ENCODE measurements at regions not wholly inside any gene's neighbourhood (a gene's known extent, or its start where the extent isn't known, plus 50 kb on each side); places are given as distances from the start of the nearest gene placed in this dataset.

DNA sequence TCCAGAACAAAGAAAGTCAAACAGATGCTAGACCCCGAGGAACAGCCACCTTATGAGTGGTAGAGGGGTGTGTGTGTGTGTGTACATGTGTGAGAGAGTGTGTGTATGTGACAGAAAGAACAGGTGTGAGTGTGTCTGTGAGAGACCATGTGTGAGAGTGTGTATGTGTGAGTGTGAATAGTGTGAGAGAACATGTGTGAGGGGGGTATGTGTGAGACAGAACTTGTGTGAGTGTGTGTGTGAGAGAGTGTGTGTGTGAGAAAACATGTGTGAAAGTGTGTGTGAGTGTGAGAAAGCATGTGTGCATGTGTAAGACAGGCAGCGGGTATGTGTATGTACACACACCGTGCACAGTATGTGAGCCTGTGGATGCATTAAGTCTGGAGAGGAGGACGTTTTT is 214.3 kb downstream of the SP3 start:
- ATAC-seq = no peak
- no peak for DNase-seq (ENCODE audit: low spot score)
- Mint-ChIP-seq H3K27me3 (ENCODE audit: low read depth) (no peaks in the 10 kb centered on the region), H3K27ac (peak overlapping the region; percentile 14), H3K9me3 (no peaks in the 10 kb centered on the region), H3K4me3 (no peak overlapping the region), H3K36me3 (no peaks in the 10 kb centered on the region), H3K4me1 (peaks cover 65% of the 10 kb centered on the region)
- POLR2A ChIA-PET = no interaction called here
- CTCF ChIA-PET = interaction anchor here (1.0 to 1.6 kb wide), 4 partner anchors 12 to 302 kb away, joined by 3 to 8 read pairs (median 4); no protein-coding TSS in a partner anchor
- TF ChIP-seq GTF2I (CRISPR knock-in tag; conservative IDR thresholded peaks at IDR 0.05) = no peak
- TF ChIP-seq OVOL2 (CRISPR knock-in tag; IDR thresholded peaks at IDR 0.05; ENCODE audit: borderline replicate concordance) = no peak
- TF ChIP-seq, protein P1, sequence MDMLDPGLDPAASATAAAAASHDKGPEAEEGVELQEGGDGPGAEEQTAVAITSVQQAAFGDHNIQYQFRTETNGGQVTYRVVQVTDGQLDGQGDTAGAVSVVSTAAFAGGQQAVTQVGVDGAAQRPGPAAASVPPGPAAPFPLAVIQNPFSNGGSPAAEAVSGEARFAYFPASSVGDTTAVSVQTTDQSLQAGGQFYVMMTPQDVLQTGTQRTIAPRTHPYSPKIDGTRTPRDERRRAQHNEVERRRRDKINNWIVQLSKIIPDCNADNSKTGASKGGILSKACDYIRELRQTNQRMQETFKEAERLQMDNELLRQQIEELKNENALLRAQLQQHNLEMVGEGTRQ (CRISPR knock-in tag; IDR thresholded peaks at IDR 0.05) = no peak
- no peak for TF ChIP-seq IRF1 (CRISPR knock-in tag; IDR thresholded peaks at IDR 0.05)
- no peak for TF ChIP-seq ZSCAN18 (CRISPR knock-in tag; IDR thresholded peaks at IDR 0.05)
- TF ChIP-seq ESRRA (CRISPR knock-in tag; IDR thresholded peaks at IDR 0.05; ENCODE audit: borderline replicate concordance) = no peak
- TF ChIP-seq MLX (CRISPR knock-in tag; IDR thresholded peaks at IDR 0.05) = no peak
- TF ChIP-seq RORB (CRISPR knock-in tag; IDR thresholded peaks at IDR 0.05) = no peak
- no peak for TF ChIP-seq ZNF121 (CRISPR knock-in tag; IDR thresholded peaks at IDR 0.05)
- TF ChIP-seq TP53 (CRISPR knock-in tag; IDR thresholded peaks at IDR 0.05) = no peak

- ChIA-PET POLR2A (no interaction called here), CTCF (interaction anchor here (1.0 kb wide), 1 partner anchor 20 kb away, joined by 3 read pairs; no protein-coding TSS in a partner anchor)
- H3K4me1 Mint-ChIP-seq = peaks cover 61% of the 10 kb centered on the region
- no peaks in the 10 kb centered on the region for H3K9me3 Mint-ChIP-seq
- H3K36me3 Mint-ChIP-seq = no peaks in the 10 kb centered on the region
- TF ChIP-seq ZBTB21 (CRISPR knock-in tag; IDR thresholded peaks at IDR 0.05; ENCODE audit: borderline replicate concordance) = no peak
- no peak for TF ChIP-seq KAT7 (CRISPR knock-in tag; IDR thresholded peaks at IDR 0.05; ENCODE audit: borderline replicate concordance)
- ATAC-seq (peak; percentile 22), DNase-seq (ENCODE audit: low spot score) (no peak)
- no peak overlapping the region for H3K4me3 Mint-ChIP-seq
- no peaks in the 10 kb centered on the region for H3K27me3 Mint-ChIP-seq (ENCODE audit: low read depth)
- no peak overlapping the region for H3K27ac Mint-ChIP-seq
These were observed 213.8 kb downstream of the SP3 start for GRCh38 chr2:173751245-173751975.

- POLR2A ChIA-PET = no interaction called here
- CTCF ChIA-PET = interaction anchor here (1.0 kb wide), 1 partner anchor 19 kb away, joined by 3 read pairs; no protein-coding TSS in a partner anchor
- Mint-ChIP-seq H3K4me1 (peaks cover 54% of the 10 kb centered on the region), H3K36me3 (no peaks in the 10 kb centered on the region), H3K27me3 (ENCODE audit: low read depth) (no peaks in the 10 kb centered on the region), H3K4me3 (no peak overlapping the region), H3K9me3 (no peaks in the 10 kb centered on the region), H3K27ac (no peak overlapping the region)
- DNase-seq (ENCODE audit: low spot score) = no peak
- TF ChIP-seq MLX (CRISPR knock-in tag; IDR thresholded peaks at IDR 0.05) = no peak
- ATAC-seq = peak; percentile 27; the same call in 1 of the 2 replicates
These were observed 213.0 kb downstream of the SP3 start for GRCh38 chr2:173752152-173752551.

GRCh38 chr2:173753441-173753840 is 211.7 kb downstream of the SP3 start:
- Mint-ChIP-seq H3K27ac (no peak overlapping the region), H3K9me3 (no peaks in the 10 kb centered on the region), H3K4me1 (peaks cover 55% of the 10 kb centered on the region), H3K4me3 (no peak overlapping the region), H3K36me3 (no peaks in the 10 kb centered on the region), H3K27me3 (ENCODE audit: low read depth) (no peaks in the 10 kb centered on the region)
- TF ChIP-seq GABPB1 (CRISPR knock-in tag; IDR thresholded peaks at IDR 0.05) (no peak), HMGA2 (CRISPR knock-in tag; IDR thresholded peaks at IDR 0.05) (no peak), ZMAT4 (CRISPR knock-in tag; IDR thresholded peaks at IDR 0.05) (no peak), USF1 (CRISPR knock-in tag; IDR thresholded peaks at IDR 0.05) (no peak), ZNF396 (CRISPR knock-in tag; IDR thresholded peaks at IDR 0.05; ENCODE audit: borderline replicate concordance) (no peak)
- ChIA-PET POLR2A (no interaction called here), CTCF (no interaction called here)
- ATAC-seq = no peak
- no peak for DNase-seq (ENCODE audit: low spot score)

Measured in WTC11 (cell line).